ENCODE measurements at regions not wholly inside any gene's neighbourhood (a gene's known extent, or its start where the extent isn't known, plus 50 kb on each side); places are given as distances from the start of the nearest gene placed in this dataset.
"Not testable (repeated sequence)": the region's sequence is repeated elsewhere in the genome, so short reads cannot be mapped to it uniquely, and the experiment has no call there.

DNA sequence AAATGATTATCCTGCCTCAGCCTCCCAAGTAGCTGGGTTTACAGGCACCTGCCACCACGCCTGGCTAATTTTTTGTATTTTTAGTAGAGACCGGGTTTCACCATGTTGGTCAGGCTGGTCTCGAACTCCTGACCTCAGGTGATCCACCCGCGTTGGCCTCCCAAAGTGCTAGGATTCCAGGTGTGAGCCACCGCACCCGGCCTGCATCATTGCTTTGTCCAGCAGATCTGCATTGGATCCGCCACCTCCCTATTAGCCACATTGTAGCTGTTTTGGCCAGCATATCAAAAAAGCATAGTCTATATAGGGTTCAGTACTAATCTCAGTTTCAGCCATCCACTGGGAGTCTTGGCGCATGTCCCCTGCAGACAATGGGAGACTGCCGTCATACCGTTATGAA, 194.6 kb upstream of the SHH start:
- intact Hi-C loops (cut with DNase I): not testable (repeated sequence)

DNA sequence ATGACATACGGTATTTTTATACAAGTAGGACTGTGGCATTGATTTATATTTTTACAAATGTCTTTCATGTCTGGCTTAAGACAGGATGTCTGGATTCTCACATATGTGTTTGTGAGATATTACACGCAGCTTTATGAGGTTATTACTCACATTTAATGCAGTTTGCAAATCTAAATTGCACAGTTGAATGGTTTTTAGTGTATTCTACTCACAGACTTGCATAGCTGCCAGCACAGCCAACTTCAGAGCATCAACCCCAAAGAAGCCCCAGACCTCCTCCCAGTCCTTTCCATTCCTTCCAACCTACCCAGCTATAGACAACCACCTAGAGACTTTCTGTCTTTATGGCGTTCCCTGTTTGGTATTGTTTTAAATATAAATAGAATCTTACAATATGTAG, 193.8 kb upstream of the SHH start:
- intact Hi-C loops (cut with DNase I): no loop called here
- no peak for DNase-seq

More for the DNA sequence above, 194.6 kb upstream of the SHH start:
- peak in 6 of 42 donors; percentile 1 to 32 (median 10) for DNase-seq

DNA sequence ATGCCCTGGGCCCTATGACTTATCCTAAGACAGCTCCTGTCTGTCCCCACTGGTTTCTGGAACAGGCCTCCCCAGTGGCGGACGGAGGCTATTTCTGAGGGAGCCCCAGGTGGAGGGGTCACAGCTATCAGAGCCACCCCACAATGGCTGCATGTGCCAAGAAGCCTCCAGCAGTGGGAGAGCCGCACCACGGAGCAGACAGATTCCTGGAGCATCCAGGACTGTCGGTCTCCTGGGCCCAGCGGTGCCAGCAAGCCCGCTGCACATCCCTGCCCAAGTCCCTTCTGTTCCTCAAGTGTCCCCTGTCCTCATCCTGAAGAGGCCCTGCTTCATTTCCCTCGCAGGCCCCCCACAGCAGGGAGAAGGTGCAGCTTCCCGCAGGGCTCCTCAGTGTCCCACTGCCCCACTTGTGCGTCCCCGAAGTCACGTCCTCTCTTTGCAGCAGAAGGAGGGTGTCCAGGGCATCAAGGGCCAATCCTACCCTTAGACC, 193.0 kb upstream of the SHH start:
- DNase-seq: peak in 4 of 42 donors; percentile 5 to 9 (median 6)
- intact Hi-C loops (cut with DNase I): no loop called here

DNA sequence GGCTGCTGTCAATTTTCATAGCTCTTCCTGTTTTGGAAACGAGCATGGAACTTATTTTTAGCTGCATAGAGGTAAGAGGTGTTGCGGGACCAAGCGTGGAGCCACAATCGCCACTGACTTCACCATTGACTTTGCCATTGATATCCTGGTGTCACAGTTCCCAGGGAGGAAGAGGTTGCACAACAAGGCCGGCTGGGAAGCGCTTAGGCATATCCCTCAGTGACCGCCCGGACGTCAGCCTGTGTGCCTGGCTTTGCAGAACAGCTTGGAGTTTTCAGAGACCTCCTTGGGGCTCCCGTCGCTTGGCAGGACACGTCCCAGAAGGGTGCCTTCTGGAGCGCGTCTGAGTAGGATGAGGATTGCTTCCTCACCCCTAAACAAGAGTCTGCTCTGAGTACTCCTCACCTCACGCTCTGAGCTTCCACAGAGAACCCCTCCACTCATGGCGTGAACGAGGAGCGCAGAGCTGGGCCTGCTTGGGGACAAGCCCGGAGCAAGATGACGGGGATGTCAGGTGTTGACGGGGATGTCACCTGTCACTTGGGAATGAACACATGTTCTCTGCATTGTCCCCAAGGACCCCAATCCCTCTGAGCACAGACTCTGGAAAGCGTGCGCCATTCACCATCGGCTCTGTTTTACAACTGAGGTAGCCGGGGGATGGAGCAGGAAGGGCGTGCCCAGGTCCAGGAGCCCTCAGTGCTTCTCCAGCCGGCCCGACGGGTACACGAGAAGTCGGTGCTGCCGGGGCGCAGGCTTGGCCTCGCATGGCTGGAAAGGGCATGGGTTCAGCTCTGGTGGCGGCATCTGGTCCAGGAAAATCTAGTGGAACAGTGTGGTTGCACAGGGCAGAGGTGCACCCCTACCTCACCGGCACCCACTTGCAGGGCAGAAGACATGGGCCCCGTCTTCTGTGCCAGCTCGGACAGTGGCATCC, 192.3 kb upstream of the SHH start:
- intact Hi-C loops (cut with DNase I): no loop called here
- peak in 7 of 42 donors; percentile 1 to 37 (median 11) for DNase-seq

DNA sequence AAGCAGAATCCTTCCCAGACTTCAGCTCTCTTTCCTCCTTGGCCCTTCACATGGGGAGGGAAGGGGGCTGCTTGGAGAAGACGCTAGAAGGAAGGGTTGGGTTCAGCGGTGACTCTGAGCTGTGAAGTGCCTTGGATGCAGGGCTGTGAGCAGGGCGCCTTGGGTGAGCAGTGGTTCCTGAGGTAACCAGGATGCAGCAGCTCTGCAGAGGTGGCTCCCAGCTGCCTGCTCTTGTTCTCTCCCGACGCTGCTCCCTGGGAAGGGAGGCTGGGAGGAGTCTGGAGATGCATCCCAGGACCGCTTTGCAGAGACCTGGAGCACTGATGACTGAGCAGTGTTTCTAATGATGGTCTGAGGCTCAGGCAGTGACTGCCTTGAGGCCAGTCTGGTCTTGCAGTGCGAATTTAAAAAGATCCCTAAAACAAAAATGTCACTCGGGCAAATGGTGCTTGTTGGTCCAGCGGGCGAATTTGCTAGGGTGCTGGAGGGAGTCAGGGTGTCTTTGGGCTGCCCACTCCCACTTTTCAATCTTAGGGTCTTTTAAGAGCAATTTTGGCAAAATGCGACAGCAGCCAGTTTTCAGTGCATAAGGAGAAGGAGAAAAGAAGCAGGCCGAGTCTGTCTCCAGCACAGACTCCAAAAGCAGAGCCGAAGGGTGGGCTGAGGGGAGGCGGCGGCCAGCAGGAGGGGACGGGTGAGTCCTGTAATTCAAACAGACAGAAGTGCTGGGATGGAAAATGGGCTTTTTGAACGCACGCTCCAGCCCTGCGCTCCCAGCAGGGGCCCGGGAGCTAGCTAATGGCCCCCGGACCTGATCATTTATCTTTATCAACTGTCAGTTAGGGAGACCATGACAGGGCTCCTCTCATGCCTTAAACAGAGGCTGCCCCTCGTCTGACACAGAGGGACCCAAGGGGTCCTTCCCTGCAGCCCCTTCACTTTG, 191.2 kb upstream of the SHH start:
- DNase-seq: peak in 11 of 42 donors; percentile 8 to 54 (median 35)
- intact Hi-C loops (cut with DNase I): no loop called here

DNA sequence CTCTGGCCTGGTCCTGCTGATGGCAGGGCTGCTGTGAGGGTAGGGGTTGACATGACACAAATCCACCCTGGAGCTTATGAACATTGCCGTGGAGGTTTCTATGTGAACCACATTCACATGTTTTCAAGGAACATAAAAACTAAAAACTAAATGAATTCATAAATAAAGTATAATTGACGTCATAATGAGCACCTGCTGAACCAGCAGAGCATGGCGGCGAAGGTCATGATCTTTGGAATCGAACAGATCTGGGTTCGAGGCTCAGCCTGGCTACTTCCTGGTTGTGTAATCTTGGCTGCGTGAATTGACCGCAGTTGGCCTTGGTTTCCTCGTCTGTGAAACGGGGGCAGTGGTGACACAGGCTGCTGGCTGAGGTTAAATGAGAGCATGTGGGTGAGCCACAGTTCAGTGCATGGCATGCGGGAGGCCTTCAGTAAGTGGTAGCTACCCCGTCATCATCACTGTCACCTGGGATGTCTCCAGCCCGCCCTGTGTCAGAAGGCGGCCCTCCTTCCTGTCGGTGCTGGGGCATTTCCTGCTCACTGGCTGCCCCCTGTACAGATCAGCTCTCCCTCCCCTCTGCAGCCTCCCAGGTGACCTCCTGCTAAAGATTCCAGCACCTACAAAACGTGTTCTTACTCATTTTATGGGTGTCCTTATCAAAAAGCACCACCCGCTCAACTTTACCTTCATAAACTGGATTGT, 190.3 kb upstream of the SHH start:
- peak in 4 of 42 donors; percentile 3 to 19 (median 12) for DNase-seq
- intact Hi-C loops (cut with DNase I): no loop called here

DNA sequence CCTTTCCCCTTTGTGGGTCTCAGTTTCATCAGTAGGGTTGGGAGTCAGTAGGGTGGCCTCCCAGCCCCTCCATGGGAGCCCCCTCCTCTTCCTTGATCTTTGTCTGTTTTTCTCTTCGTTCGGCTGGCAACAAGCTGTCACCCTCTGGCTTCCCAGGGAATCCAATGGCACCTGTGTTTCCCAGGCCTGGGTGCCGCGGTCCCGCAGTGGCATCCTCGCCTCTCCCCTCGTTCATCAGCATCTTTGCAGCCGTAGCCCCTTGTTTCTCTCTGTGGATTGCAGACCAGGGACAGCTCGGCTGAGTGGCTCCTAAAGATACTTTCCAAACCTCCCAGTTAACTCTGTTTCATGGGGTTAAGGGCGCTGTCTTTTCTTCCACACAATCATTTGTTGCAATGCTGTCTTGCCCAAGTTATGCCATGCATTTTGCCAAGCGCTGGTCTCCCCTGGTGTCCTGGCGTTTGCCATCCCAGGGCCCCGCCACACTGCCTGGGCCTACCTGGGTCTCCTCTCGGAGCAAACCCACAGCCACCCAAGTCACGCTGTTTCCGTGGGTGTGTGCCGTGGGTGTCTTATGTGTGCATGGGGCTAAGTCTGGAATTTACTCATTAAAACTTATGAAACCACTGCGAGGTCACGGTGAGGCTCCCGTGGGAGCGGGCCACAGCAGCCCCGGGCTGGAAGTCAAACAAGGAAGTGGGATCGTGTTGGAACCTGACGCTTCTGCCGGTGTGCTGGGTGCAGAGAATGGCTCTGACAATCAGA, 189.4 kb upstream of the SHH start:
- intact Hi-C loops (cut with DNase I): no loop called here
- DNase-seq: peak in 17 of 42 donors; percentile 3 to 53 (median 38)

DNA sequence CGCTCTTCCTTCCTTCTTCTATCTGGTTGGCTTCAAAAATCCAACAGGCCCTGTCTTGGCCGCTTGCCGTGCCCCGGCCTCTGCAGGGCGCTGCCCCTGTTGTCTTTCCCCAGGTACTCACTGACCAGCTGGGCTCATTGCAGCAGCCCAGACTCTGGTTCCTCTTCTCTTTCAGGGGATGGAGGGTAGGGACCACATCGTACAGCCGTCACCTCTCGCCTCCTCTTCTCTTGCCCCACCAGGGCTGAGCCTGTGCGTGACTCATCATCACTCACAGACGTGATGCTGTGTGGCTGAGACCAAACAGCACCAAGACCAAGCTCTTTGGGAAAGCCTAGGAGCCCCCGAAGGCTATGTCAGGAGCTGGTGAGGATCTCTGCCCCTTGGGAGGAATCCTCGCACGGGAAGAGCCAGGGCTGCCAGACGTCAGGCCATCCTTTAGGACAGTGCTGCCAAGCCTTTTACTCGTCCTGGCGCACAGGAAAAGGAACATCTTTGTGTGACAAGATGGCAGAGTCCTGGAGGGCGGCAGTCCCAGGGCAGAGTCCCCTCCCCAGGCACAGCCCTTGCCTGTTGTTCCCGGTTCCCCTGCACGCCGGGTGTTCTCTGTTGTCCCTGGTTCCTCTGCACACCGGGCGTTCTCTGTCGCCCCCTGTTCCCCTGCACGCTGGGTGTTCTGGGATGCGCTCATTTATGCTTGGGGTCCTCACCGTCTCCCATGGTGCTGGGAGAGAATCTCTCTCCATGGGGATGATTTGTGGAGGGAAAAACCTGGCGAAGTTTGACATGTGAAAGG, 188.5 kb upstream of the SHH start:
- DNase-seq: peak in 2 of 42 donors; percentile 8 to 13
- intact Hi-C loops (cut with DNase I): no loop called here

DNA sequence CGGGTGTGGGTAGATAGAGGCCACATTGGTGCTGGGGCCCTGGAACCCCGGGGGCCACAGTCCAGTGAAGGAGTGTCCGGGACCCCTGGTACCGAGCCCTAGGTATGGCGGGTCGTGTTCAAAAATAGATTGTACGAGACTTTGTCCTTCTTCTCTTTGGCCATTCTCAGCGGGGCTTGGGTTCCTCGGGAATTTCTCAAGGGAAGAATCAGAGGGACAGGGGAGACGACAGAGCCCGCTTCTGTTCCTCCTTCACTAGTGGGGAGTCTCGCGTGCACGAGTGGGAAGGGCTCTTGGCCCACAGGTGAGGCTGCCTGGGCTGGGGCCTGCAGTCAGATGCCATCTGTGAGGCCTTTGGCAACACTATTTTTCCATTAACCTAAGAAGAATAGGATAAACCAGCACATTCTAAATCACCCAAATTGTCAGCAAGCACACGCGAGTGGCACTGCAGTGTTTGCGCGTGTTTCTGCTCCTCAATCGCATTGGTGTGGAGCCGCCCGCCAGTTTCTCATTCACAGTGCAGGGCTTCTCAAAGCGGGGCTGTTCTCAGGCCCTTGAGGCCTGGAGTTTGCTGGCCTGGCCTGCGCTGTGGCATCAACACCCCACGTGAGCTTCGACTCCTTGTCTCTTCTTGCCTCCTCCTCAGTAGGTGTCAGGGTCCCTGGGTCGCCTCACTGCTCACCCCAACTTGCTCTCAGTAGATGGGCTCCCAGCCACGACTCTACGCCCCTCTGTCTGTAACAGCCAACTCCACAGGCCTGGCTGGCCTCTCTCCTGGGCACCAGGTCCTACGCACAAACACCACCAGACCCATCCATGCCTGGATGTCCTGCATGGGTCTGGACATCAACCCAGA, 187.6 kb upstream of the SHH start:
- intact Hi-C loops (cut with DNase I): no loop called here
- DNase-seq: peak in 4 of 42 donors; percentile 3 to 23 (median 14)

DNA sequence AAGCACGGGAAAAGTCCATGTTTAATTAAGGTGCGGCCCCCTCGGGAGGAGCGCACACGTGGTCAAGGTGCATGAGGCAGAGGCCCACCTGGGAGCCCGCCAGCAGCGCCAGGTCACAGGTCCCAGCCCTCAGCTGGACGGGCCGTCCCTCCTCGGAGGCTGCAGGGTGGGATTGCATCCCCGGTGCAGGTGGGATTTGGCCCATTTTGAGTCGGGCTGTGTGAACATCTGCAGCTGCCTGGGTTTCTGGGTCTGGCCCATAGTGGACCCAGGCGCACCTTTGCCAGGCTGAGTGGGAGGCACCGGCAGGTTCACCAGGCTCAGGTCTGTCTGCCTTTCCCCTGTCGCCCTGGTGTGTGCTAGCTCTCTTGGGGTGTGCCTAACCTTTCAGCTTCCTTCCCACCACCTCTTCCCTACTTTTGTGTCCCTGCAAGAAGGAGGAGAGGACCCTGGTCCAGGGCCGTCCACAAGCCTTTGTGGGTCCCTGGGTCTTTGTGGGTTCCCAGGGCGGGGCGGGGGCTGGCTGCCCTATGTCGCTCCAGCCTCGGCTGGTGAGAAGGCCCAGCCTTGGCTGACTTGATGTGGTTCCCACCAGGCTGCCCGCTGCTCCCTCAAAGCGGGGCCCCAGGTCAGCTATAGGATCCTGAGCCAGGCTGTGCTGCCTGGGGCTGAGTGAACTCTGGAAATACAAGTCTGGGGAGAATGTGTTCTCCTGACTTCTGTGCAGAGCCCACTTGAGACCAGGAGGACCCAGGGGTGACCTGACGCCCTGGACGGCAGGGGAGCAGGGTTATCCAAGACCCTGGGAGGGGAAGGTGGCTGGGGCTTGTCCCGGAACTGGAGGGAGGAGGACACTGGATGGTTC, 186.7 kb upstream of the SHH start:
- intact Hi-C loops (cut with DNase I): no loop called here
- DNase-seq: peak in 3 of 42 donors; percentile 14 to 30 (median 20)

DNA sequence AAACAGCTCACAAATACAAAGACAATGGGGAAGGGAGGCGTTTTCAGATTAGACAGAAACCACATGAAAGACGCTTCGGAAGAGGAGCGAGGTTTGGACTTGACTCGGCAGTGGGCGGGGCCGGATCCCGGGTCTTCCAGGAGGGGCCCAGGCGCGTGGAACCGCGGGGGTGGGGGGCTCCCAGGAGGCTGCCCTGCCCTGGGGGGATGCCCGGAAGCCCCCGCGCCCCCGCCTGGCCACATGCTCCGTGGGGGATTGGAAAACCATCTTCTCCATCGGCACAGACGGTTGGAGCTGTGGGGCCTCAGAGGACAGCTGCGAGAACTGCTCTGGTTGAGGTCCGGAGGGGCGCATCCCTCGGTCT, 186.0 kb upstream of the SHH start:
- intact Hi-C loops (cut with DNase I): no loop called here
- peak in 3 of 42 donors; percentile 13 to 33 (median 19) for DNase-seq

DNA sequence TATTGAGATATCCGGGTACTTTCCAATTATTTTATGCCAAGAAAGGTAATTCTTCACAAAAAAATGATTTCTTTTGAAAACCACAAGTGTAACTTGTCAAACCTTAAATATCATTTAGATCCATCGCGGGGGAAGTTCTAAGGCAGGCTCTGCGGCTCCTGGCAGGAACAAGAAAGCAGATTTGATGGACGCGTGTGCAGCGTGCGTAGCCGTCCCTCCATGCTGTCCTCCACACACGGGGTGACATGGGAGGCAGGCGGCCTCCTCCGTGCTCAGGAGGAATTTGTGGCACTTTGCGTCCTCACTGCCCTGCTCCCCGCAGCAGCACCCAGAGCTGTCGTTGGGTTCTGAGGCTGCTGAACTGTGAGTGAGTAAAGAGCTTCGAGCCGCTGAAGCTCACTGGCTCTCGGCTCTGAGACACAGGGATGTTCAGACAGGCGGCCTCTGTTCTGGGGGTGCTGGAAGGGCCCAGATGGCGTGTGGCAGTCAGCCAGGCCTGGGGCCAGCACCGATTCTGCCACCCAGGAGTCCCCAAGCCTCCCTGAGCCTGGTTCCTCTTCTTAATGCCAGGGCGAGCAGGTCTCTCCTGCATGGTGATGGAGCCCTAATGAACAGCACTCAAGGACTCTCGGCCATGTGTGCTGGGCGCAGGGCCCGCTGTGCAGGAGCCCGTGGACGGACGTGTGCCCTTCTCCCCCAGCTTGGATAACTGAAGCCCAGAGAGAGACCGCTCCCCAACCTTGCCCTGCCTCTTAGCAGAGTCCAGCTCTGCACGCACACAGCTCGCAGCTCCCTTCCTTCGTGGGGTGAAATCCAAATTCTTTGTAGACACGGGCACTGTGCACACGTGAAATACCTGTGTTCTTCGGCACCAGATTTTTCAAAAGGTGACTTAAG, 185.4 kb upstream of the SHH start:
- intact Hi-C loops (cut with DNase I): no loop called here
- DNase-seq: peak in 7 of 42 donors; percentile 6 to 41 (median 21)

DNA sequence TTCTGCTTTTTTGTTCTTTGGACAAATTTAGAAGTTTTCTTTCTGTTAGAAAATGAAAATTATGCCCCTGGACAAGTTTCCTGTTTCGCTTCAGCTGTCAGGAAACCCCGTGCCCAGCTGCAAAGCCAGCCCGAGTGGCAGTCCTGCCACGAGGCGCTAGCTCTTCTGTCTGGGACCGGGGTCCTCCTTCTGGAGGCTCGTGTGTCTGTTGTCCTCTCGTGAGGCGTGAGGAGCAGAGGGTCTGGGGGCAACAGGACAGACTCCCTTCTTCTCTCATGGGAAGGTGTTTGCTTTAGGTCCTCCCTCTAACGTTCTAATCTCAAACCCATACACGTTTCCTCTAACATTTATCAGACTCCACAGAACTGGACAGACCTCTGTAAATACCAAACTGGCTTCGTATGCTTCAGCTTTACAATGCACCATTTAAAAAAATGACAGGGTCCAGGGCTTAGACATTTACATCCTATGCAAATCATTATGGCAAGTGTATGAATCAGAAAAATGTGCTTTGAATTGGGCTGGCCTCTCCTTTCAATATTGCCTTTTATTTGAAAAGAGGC, 184.5 kb upstream of the SHH start:
- intact Hi-C loops (cut with DNase I): no loop called here
- DNase-seq: peak in 3 of 42 donors; percentile 13 to 36 (median 24)

DNA sequence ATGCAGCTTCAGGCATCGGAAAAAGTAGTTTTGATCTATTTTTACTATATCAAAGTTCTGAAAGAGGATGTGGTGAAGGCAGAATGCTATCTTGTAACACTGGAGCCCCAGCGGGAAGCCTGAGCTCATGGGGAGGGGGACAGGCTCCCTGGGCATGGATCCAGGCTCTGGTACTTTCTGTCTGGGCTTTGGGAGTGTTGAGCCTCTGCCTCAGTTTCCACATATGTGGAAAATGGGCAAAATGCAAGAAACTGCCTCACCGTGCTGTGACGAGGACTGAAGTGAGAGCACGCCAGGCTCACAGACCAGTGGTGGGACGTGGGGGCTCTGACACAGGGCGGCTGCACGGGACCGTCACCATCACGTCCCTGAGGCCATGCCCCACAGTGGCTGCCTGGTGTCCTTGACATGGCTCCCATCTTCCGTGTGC, 182.9 kb upstream of the SHH start:
- intact Hi-C loops (cut with DNase I): no loop called here

More for the DNA sequence above, 182.9 kb upstream of the SHH start:
- peak in 3 of 42 donors; percentile 6 to 31 (median 16) for DNase-seq

Data from head of caudate nucleus (tissue), 42 donors.